Inflammatory macrophage treated with lipopolysaccharide for 4 hours (primary cell): ENCODE measurements at regions not wholly inside any gene's neighbourhood (a gene's known extent, or its start where the extent isn't known, plus 50 kb on each side); places are given as distances from the start of the nearest gene placed in this dataset.

Experiments used
- DNase-seq: peaks from one replicate; pipeline ENCODE4 v3.0.0-alpha.2; 2020

DNA sequence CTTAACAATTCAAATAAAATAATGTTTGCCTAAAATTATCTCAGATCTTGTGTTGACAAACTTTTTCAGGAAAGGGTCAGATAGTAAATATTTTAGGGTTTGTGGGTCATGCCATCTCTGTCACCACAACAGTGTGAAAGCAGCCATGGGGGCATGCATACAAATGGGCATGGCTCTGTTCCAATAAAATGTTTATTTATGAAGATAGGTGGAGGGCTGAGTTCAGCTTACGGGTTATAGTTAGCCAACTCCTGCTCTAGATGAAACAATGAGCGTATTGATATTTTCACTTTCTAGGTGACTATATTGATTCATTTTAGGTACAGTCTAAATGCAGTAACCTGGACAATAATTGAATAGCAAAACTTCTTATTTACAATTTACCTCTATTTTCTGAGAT is 533.8 kb upstream of the CLINT1 start:
- DNase-seq: no peak

DNA sequence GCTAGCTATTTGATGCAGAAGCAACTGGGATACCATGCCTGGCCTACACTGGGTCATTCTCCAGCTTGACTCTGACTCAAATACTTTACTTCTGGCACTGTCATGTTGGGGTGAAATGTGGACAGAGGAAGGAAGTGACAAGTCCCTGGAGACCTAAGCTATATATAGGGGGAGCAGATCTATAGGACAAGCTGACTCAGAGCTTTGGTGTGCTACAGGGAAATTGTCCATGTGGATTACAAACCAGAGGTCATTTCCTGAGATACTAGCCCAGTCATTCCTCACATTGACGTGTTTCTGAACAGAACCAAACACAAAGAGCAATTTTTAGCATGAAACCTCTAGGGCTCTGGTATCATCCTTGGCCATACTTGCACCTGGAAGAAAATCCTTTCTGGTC is 531.6 kb upstream of the CLINT1 start:
- peak; percentile 36 for DNase-seq

DNA sequence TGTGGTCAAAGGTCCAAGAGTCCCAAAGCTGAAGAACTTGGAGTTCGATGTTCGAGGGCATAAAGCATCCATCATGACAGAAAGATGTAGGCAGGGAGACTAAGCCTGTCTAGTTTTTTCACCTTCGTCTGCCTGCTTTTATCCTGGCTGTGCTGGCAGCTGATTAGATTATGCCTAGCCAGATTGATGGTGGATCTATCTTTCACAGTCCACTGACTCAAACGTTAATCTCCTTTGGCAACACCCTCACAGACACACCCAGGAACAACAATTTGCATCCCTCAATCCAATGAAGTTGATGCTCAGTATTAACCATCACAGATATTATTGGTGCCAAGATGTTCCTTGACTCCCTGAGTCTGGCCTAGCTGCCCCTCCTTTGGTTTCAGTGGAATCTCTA is 530.8 kb upstream of the CLINT1 start:
- no peak for DNase-seq

DNA sequence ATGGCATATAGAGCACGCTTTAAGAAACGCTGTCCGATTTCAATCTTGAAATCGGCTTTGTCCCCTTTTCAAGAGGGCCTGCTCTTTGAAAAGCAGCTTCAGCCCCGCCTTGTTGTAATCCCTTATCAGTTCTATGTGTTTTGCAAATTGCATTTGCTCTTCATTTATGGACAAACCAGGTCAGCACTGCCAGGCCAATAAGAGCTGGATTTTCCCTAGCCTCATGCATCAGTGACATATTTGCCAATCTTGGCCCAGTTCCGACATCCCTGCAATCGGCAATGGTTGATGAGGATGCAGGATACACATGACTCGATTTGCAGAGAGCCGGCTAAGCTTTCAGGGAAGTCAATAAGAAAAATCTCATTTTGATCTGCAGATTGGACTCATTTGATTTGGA is 529.1 kb upstream of the CLINT1 start:
- no peak for DNase-seq

DNA sequence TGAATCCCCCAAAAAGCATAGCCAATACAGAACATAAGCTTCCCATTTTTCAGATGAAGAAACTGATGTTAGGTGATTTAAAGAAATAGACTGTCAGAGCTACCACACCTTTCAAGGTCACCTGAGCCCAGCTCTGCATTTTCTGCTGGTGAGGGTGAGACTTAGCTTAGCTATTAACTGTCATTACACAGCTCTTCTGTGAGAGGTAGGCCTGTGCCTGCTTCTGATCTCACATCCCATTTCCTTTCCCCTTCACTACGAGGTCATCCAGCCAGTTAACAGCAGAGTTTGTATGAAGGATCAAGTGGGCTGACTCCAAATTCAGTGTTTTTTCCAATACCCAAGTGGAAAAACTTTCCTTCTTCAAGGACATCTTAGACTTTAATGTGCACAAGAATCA is 528.6 kb upstream of the CLINT1 start:
- DNase-seq: no peak

DNA sequence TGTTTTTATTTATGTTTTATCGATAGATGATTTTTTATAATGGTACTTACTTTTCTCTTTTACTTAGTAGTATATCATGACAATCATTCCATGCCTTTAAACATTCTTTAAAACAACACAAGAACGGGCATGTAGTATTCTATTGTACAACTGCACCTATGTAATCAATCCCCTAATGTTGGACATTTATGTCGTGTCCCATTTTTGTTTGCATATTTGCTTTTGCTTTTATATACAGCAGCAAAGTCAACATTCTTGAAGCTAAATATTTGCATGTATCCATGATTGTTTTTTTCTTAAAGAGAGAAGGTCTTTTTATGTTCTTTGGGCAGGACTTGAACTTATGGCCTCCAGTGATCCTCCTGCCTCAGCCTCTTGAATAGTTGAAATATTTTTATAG is 527.0 kb upstream of the CLINT1 start:
- no peak for DNase-seq

DNA sequence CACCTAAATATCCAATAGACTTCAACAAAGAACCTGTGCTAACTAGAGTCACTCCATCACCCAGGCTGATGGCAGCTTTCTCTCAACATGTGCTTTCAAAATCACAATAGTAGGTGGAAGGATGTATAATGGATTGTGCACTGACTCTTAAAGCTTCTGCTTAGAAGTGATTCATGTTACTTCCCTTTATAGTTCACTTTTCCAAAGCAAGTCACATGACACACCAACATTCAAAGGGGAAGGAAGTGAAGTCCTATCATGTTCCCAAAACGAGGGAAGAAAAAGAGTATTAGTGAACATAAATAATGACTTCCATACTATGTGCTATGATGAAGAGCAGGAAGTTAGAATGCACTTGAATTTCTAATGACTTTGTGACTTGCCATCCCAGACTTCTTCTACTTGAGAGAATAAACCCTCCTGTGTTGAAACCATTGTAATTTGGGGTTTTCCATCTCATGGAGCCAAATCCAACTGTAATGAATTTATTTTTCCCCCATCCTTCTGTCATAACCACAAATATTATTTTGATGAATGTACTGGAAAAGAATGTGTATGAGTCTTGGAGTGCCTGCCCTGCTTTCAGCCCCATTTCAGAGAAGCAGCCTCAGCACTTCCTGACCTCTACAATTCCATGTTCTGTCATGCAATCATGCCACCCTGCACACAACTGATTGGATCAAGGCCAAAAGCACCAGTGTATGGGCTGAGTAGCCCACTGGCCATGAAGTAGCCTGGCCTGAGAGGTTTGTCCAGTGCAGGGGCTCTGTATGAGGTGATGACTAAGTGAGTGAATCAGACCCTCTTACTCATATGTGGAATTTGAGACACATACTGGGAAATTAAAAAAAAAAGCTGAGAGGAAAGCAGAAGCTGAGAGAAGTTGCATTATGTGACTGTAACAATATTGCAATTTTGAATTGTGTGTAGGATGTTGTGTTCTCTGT is 525.9 kb upstream of the CLINT1 start:
- DNase-seq: peak; percentile 90

DNA sequence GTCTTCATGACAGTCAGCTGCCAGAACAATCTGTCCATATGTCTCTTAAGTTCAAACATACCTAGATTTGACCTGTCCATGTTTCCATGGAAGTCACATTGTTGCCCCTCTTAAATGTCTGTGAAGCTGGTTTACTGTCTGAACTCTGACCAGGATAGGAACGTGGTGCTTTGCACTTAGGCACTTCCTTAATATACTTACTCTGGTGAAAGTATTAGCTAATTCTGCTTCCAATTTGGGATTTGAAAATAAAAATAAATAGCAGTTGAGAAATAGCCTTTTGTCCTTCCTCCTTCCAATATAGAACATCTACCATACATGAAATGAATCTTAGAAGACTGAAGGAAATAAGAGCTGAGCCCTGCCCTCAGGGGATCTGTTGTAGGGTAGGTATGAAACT is 524.5 kb upstream of the CLINT1 start:
- peak; percentile 71 for DNase-seq

DNA sequence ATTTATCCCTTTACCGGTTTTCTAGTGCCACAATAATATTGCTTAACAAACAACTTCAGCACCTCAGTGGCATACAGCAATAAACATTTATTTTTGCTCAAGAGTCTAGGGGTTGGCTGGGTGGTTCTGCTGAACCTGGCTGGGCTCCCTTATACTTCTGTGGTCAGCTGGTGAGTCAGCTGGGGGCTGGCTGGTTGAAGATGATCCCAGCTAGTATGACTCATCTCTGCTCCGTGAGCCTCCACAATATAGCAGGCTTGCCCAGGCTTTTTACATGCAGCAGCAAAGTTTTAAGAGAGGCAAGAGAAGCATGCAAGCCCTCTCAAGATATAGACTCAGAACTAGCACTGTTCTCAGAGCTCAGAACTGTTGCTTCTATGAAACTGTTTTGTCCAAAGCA is 523.5 kb upstream of the CLINT1 start:
- peak; percentile 92 for DNase-seq

DNA sequence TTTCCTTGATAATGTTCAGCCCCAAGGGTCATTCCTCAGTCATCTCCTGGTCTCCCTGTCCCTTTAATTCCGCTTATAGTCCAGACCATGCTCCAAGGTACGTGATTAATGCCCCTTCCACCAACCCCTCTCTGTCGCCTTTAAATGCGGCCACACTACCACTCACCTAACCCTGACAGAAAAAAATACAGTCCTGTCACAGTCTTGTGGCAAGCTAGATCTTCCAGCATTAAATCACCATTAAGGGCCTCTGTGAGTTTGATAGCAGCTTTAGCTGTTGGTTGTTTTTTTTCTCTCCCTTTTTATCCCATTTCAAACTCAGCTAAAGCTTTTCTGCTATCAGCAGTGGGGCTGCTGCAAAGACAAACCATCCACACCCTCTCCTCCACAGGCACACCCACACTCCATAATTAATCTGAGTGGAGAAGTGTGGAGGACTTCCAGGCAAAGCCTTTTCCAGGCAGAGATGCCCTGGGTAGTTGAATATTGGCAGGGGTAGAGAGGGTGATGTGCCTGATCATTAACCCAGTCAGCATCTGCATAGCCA is 522.7 kb upstream of the CLINT1 start:
- DNase-seq: no peak

DNA sequence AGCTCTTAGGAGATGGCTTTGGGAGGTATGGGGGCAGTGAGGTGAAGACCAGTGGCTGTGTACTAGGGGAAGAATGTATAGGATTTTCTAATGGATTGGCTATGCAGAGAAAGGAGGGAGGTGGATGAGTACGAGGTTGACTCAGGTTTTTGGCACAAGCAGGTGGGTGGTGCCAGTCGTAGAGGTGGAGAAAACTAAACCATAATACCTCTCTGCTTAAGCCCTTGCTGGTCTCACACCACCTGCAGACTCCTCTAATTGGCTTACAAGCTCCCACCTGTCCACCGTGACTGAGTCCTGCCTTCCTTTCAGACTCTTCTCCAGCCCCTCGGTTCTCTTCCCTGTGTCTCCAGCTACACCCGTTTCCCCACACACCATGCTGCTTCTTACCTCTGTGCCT is 521.7 kb upstream of the CLINT1 start:
- no peak for DNase-seq

DNA sequence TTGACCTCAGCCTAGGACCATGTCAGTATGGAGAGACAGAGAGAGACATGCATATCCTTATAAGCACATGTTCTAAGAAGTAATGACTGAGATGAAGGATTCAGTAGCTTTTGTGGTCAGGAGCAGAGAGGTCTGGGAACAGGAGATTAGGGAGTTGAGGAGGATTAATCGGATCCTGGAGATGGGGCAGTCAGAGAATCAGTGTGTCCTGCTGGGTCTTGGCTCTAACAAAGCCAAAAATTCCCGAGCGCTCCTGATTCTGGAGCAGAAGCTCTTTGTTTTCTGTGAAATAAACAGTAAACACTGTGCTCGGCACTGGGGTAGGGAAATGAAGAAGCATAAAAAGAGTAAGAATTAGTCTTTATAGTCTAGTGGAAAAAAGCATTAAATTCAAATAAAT is 520.0 kb upstream of the CLINT1 start:
- DNase-seq: no peak

DNA sequence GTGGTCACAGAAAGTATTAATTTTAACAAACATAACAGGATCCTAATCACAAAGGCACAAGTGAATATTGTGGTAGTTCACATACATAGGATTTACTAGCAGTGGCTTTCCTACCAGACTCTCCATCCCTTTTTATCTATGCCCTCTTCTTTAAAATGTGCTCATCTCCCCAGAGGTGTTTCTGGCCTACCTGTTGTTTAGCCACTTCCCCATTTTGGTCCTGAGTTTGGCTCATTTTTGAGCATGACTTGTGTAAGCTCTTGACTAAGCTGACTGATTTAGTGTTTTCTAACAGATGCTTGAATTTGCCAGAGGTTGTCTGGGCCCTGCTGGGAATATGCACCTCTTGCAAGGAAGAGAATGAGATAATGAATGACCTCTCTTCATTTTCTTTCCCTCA is 517.7 kb upstream of the CLINT1 start:
- DNase-seq: no peak

DNA sequence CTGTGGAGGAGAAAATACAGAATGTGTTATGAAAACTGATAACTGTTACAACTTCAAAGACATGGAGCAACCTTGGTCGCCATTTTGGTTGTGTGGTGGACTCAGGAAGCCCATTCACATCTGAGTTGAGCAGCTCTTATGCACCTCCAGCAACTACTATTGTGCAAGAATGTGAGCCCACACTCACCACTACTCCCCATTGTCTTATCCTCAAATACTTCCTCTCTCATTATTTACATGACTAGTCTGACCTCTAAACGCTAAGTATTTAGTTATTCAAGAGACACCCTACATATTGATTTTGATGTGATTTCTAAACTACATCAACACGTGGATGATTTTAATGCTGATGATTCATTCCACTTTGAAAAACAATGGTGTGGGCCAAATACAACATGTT is 516.6 kb upstream of the CLINT1 start:
- no peak for DNase-seq

DNA sequence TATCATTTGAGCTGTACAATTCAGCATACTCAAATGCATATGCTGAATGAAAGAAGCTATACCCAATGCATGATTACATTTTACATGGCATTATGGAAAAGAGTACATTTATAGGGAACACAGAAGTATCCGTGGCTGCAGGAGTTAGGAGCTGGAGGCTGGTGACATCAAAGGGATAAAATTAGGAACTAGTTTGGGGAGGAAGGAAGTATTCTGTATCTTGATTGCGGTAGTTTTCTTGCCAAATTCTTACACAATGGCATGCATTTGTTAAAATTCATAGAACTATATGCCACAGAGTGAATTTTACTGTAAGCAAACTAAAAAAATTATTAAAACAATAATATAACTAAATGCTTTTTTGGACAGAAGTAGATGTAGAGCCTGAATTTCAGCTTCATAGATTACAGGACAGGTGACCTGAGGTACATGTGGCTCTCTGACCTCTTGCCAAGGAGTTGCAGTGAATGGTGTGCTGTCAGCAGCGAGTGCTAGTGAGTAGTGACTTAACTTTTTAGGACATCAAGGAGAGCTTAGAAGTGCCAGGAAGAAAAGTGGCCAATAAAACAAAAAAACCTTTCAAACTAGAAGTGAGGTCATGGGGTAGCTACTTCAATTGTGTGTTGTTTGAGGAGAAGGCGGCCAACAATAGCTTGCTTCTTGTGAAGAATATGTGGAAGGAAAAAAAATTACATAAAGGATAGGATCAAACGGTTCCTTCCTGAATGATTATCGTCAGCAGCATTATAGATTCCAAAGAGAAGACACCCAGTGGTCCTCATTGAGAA is 514.9 kb upstream of the CLINT1 start:
- DNase-seq: peak; percentile 73

DNA sequence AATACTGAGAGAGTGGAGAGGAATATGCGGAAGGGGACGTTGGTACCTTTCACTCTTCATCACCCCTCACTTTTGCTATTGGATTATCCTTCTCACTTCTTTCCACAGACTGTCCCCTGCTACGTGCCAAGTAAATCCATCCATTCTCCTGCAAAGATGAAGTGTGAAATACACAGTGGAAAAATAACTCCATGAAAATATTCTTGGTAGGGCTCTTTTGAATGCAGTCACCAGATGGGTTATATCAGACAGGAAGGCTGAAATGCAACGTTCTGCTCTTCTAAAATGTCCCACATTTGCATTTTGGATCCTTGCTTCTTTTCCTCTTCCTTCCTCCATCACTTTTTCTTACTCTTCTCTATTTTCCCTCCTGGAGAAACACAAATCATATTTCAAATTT is 510.3 kb upstream of the CLINT1 start:
- no peak for DNase-seq

DNA sequence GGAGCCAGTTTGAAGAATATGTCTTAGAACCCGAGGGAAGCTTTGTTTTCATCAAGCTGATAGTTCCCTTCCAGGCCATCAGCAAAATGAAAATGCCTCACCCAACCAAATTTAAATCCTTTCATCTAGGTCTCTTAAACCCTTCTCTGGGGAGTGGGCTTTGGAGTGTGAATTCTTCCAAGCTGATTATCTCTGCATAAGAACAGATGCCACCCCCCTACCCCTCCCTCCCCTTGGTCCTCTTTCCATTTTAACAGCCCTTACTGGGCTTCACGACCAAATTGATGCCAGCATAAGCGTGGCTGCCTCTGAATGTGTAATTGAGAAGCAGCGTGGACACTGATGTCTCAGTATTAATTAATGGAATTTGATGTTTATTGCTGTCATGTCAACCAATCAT is 509.7 kb upstream of the CLINT1 start:
- DNase-seq: no peak

DNA sequence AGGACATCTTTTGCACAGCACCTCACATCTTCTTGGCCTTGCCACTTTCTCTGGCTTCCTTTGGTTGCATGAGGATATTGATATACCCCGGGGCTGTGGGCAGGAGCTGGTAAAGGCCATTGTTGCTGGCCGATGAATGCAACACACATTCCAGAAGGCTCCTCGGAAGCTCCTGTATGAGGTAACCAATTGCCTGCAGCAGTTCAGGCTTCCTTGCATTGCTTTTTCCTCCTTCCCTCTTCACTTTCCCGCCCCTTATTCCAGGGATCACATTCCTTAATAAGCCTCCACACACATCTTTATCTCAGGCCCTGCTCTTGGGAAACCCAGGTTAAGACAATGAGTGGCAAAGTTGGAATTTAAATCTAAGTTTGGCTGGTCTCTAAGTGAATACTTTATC is 505.4 kb upstream of the CLINT1 start:
- no peak for DNase-seq

DNA sequence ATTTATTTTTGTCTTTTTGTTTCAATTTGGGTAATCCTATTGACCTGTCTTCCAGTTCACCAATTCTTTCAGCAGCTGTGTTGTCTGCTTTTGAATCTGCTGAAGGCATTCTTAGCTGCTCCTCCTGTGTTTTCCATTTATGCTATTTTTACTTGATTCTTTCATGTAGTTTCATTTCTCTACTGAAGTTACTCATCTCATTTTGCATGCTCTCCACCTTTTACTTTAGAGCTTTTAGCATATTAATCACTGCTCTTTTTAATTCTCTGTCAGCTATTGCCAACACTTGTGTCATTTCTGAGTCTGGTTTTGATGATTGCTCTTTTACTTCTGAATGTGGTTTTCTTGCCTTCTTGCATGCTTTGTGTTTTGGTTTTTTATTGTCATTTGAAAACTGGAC is 496.0 kb upstream of the CLINT1 start:
- DNase-seq: peak; percentile 13

DNA sequence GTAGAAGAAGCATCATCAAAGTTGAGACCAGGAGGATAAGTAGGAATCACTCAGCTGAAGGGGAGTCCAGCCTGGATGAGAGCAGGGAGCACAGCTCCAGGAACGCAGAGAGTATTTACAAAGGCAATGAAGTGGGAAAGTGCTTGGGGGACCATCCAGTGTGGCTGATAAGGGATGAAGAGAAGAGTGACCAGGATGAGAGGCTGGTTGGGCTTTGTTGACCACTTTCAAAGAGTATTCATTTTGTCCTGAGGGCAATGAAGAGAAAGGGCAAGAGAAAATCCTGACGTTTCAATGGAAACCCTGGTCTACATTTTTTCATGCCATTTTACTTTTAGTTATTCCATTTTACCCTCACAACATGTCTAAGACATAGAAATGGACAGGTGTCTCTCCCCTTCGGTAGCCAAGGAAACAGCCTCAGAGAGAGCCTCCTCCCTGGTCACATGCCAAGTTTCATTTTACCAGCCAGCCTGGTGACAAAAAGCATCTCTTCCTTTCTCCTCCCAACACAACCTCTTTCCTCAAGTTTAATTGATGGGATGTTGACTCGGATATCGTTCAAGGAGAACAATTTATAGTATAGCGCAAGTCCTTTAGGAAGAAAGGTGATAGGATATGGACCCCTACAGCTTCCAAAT is 492.7 kb upstream of the CLINT1 start:
- DNase-seq: no peak

DNA sequence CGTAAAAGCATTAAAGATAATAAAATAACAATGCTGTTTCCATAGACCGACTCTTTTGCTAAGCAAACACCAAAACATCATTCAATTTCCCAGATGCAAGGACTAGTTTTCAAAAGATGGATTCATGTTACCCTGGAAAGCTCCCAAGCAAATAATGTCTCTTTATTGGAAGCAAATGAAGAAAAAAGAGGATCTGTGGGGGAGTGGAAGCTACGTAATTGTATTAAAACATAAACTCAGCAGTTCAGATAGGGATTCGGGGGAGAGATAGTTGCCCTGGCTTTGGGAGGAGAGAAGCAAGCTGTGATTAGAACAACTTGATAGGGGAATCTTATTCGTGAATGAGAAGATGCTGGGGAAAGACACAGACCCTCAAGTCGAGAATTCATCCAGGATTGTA is 491.0 kb upstream of the CLINT1 start:
- no peak for DNase-seq

DNA sequence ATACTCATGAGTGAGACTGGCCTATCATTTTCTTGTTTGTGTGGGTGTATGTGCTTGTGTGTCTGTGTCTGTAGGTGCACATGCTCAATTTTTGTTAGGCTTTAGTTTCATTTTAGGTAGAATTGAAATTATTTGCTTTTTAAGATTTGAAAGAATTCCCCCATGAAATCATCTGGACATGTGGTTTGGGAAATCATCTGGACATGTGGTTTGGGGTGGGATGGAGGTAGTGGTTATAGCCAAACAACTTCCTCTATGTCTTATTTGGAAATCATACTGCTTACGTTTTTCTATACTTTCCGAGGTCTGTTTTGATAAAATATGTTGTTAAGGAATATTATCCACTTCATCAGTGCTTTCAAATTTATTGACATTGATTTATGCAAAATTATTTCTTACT is 485.4 kb upstream of the CLINT1 start:
- DNase-seq: peak; percentile 88

DNA sequence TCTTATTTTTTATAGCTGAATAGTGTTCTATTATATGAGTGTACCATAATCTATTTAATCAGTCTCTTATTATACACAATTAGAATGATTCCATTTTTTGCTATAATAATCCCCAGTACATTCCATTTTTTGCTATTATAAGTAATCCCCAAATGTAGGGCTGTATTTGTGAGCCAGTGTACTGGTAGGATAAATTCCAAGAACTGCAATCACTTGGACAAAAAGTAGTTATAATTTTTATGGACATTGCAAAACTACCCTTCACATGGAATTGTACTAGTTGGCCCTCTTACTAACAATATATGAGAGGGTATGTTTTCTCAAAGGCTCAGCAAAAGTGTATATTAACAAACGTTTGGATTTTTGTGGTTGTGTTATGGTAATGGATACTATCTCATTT is 481.7 kb upstream of the CLINT1 start:
- no peak for DNase-seq

DNA sequence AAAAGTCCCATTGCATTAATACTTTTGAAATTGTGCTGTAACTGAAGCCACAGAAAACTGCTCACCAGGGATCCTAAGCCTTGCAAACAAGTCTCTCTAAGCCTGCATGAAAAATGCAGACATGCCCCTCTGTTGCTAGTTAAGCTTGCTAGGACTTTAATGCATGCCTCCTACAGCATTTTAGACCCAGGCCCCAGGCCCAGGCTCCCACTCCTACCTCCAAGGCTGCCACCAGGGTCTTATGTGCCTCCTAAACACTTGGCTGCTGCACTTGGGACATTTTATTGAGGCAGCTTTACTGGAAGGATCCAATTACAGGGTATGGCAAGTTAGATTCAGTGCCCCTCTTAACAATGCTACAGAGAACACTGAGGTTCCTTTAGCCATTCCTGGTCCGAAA is 467.3 kb upstream of the CLINT1 start:
- DNase-seq: no peak
